Endothelial cell (in vitro differentiated cells): ENCODE measurements at regions not wholly inside any gene's neighbourhood (a gene's known extent, or its start where the extent isn't known, plus 50 kb on each side); places are given as distances from the start of the nearest gene placed in this dataset.

Experiments used
- DNase-seq: peaks from one replicate; pipeline ENCODE4 v3.0.0; 2021; ENCODE audit warnings: low spot score
- H3K27ac Mint-ChIP-seq: one replicate; pipeline ENCODE4 v1.8.0; 2021; ENCODE audit warnings: mixed read lengths, inconsistent platforms; ENCODE audit not compliant: unreplicated experiment
- H3K27me3 Mint-ChIP-seq: one replicate; pipeline ENCODE4 v1.8.0; 2021; ENCODE audit warnings: mild to moderate bottlenecking, moderate library complexity, mixed read lengths, inconsistent platforms; ENCODE audit not compliant: unreplicated experiment
- H3K36me3 Mint-ChIP-seq: one replicate; pipeline ENCODE4 v1.8.0; 2021; ENCODE audit warnings: mild to moderate bottlenecking, low read depth, mixed read lengths, inconsistent platforms; ENCODE audit not compliant: unreplicated experiment
- H3K4me1 Mint-ChIP-seq: one replicate; pipeline ENCODE4 v1.8.0; 2021; ENCODE audit warnings: mild to moderate bottlenecking, mixed read lengths, inconsistent platforms; ENCODE audit not compliant: unreplicated experiment
- H3K4me3 Mint-ChIP-seq: one replicate; pipeline ENCODE4 v1.8.0; 2021; ENCODE audit warnings: mild to moderate bottlenecking, mixed read lengths, inconsistent platforms; ENCODE audit not compliant: unreplicated experiment
- H3K9me3 Mint-ChIP-seq: one replicate; pipeline ENCODE4 v1.8.0; 2021; ENCODE audit warnings: mixed read lengths, inconsistent platforms; ENCODE audit not compliant: unreplicated experiment
- TF ChIP-seq, protein P1 (sequence below): fragments of 200-600 bp; sonication (generic); IDR thresholded peaks from one replicate; pipeline ENCODE4 v1.5.0; 2021; ENCODE audit warnings: antibody characterized with exemption; ENCODE audit not compliant: unreplicated experiment

- no peaks in the 10 kb centered on the region for H3K27me3 Mint-ChIP-seq
- no peaks in the 10 kb centered on the region for H3K36me3 Mint-ChIP-seq
These were observed 288.3 kb downstream of the PTPRC start for GRCh38 chr1:198927129-198927528.

DNA sequence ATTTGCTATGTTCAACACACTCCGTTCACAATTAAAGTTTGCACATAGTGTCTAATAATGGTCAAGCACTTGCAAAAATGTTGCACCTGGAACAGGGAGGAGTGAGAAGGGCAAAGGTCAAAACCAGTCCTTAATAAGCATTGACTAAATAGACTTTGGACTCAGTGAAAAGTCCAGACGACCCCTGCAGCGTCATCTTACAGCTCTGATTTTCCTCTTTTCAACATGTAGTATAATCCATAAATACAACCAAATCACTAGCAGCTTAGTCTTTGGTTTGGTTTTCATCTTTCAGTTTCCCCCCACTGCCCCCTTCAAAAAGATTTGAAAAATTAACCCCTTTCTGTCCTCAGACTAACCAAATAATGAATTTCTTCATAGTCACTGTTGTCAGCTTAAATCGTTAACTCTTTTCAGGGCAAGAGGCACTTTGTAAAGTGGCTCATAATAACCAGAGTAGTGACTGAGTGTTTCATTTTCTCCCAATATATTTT lies 290.3 kb downstream of the PTPRC start:
- no peak overlapping the region for H3K27ac Mint-ChIP-seq
- H3K4me3 Mint-ChIP-seq, result no peak overlapping the region
- TF ChIP-seq, protein P1, sequence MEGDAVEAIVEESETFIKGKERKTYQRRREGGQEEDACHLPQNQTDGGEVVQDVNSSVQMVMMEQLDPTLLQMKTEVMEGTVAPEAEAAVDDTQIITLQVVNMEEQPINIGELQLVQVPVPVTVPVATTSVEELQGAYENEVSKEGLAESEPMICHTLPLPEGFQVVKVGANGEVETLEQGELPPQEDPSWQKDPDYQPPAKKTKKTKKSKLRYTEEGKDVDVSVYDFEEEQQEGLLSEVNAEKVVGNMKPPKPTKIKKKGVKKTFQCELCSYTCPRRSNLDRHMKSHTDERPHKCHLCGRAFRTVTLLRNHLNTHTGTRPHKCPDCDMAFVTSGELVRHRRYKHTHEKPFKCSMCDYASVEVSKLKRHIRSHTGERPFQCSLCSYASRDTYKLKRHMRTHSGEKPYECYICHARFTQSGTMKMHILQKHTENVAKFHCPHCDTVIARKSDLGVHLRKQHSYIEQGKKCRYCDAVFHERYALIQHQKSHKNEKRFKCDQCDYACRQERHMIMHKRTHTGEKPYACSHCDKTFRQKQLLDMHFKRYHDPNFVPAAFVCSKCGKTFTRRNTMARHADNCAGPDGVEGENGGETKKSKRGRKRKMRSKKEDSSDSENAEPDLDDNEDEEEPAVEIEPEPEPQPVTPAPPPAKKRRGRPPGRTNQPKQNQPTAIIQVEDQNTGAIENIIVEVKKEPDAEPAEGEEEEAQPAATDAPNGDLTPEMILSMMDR, result no peak

More at GRCh38 chr1:198927129-198927528, 288.3 kb downstream of the PTPRC start:
- Mint-ChIP-seq H3K27ac (no peak overlapping the region), H3K4me1 (peaks cover 11% of the 10 kb centered on the region), H3K4me3 (no peak overlapping the region), H3K9me3 (no peaks in the 10 kb centered on the region)
- TF ChIP-seq, protein P1, result no peak
- DNase-seq, result no peak

DNA sequence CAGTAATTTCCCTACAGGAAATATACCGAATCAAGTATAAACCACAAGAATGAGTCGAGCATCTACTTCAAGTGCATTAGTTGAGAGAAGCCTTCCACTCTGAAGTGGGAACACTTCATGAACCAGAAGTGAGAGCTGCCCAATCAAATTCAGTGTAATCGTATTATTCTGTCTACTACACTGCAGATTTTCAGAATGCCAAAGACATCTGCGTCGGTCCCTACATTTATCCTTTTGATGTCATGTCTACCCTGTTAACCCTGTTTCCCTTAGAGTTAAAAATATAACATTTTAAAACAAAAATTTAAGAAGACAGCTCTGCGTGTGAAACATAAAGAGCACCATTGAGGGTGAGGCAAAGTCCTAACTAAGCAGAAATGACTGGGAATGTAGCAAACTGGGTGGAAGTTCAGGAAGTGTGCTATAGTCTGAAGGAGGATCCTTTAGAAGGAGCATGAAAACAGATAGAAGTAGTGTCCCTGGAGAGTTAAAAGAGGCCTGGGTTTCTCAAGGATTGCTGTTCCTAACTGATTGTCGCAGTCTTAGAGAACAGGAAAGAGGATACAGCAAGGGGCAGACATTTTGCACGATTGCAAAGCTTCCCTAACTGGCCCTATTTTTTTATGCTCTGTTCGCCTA lies 291.2 kb downstream of the PTPRC start:
- no peak for DNase-seq
- Mint-ChIP-seq H3K27ac (peak overlapping the region; percentile 77), H3K9me3 (no peaks in the 10 kb centered on the region), H3K36me3 (no peaks in the 10 kb centered on the region), H3K4me3 (peak overlapping the region; percentile 3), H3K4me1 (peaks cover 13% of the 10 kb centered on the region), H3K27me3 (no peaks in the 10 kb centered on the region)
- TF ChIP-seq, protein P1, result no peak

More for the DNA sequence above, 290.3 kb downstream of the PTPRC start:
- Mint-ChIP-seq H3K4me1 (peaks cover 13% of the 10 kb centered on the region), H3K36me3 (no peaks in the 10 kb centered on the region), H3K9me3 (no peaks in the 10 kb centered on the region), H3K27me3 (no peaks in the 10 kb centered on the region)
- DNase-seq, result no peak

GRCh38 chr1:198932351-198932991 lies 293.6 kb downstream of the PTPRC start:
- peaks cover 13% of the 10 kb centered on the region for H3K4me1 Mint-ChIP-seq
- no peaks in the 10 kb centered on the region for H3K9me3 Mint-ChIP-seq
- no peak for DNase-seq
- no peaks in the 10 kb centered on the region for H3K27me3 Mint-ChIP-seq
- TF ChIP-seq, protein P1, result no peak
- H3K4me3 Mint-ChIP-seq, result no peak overlapping the region
- no peak overlapping the region for H3K27ac Mint-ChIP-seq
- H3K36me3 Mint-ChIP-seq, result no peaks in the 10 kb centered on the region

- TF ChIP-seq, protein P1, result no peak
- Mint-ChIP-seq H3K27ac (no peak overlapping the region), H3K36me3 (no peaks in the 10 kb centered on the region), H3K4me3 (no peak overlapping the region), H3K27me3 (no peaks in the 10 kb centered on the region), H3K9me3 (no peaks in the 10 kb centered on the region), H3K4me1 (peaks cover 13% of the 10 kb centered on the region)
- DNase-seq, result no peak
These were observed 294.8 kb downstream of the PTPRC start for GRCh38 chr1:198933515-198934222.
